NCI-H774 (cell line): ENCODE measurements at regions not wholly inside any gene's neighbourhood (a gene's known extent, or its start where the extent isn't known, plus 50 kb on each side); places are given as distances from the start of the nearest gene placed in this dataset.

Source experiments
- DNase-seq: peaks from one replicate; lab custom pipeline; 2025; lab: John Stamatoyannopoulos, UW

DNA sequence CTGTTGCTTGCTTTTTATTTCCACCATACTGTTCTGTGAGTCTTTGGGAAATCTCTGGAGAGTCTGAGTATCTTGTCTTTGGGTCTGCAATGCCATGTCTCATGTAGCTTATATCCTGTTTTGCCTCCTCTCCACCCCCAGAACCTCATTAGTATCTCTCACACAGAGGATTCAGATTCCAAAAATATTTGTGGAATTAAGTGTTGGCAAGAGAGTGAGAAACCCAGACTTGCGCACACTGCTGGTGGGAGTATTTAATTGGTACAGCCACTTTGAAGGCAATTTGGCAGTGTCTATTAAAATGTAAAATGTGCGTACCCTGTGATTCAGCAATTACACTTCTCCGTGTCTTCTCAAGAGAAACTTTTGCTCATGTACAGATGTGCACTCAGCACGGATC lies 68.6 kb downstream of the ZNF621 start:
- no peak for DNase-seq

DNA sequence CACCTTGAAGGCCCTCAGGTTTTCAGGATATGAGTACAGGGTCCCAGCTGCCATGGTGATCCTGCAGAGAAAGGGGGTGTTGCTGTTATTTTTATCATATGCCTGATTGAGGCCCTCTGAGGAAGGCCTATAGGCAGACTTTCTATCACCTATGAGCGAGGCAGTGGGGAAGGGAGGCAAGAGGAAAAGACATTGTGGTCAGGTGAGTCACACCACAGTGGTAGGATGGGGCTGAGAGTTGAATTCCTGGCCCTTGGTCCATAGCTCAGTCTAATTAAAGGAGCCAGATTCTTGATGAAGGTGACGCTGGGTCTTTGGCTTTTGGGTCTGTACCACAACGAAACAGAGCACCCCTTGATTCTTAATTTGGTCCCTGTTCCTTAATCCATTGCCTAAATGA lies 72.7 kb downstream of the ZNF621 start:
- no peak for DNase-seq

DNA sequence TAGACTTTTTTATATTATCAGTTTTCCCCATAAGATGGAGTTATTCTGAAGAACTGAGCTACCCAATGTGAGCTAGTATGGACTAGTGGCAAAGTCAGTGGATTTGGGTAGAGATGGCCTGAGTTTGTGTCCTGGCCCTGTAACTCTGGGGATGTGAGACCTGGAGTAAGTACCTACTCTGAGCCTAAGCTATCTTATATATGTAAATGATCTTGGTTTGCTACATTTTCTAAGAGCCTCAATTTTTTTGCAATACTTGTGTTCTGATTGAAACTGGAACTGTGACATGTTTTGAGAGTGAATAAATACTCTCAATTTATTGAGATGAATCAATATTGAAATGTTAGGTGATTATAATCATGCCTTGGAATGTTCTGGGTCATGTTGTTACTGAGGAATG lies 73.6 kb downstream of the ZNF621 start:
- DNase-seq: no peak

DNA sequence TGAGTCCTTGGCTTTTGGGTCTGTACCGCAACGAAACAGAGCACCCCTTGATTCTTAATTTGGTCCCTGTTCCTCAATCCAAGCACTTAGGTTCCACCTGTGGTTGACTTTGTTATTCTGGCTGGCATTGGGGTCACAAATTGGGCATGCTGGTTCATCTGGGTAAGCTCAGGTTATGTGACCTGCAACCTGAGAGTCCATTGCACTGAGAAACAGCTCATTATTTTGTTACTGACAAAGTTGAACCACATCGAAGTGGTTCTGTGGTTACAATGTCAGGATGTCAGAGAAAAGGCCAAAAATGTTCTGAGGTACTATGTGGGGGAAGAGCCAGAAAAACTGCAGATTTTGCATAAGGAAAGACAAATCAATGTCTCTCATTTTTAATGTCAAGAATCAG lies 74.2 kb downstream of the ZNF621 start:
- DNase-seq: no peak

DNA sequence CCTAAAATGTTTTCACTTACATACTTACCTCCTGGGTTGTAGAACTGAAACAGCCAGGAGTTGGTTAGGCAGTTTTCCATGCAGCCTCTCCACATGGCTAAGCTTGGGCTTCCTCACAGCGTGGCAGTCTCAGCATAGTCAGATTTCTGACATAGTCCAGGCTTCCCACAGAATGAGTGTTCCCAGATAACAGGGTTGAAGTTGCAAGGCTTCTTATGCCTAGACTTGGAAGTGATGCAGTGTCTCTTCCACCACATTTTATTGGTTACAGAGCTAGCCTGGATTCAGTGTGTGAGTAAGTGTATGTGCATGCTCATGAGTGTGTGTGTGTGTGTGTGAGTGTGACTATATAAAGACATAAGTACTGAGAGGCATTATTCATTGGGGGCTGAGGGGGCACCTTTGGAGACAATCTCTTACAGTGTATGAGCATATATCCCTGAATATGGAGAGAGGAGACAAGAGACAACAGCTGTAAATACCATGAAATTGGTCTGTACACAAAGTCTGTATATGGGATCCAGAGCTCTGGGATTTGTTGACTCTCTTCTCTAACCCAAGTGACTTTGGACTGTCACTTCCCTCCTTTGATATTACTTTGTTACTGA lies 78.1 kb downstream of the ZNF621 start:
- DNase-seq: no peak

DNA sequence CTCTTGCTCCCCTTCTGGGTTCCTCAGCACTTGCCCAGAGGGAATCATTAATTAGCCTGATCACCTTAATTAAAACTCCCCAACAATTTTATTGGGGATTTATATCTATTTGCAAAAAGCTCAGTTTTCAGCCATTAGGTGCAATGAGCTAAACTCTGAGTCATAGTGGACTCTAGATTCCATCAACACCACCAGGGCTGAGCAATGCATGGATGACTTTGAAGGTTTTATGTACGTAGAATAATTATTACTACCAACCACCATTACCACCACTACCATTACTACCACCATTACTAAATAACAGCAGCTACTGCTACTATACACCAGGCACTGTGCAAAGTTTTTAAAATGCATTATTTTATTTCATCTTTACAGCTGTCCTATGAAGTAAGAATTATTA lies 81.2 kb downstream of the ZNF621 start:
- no peak for DNase-seq

DNA sequence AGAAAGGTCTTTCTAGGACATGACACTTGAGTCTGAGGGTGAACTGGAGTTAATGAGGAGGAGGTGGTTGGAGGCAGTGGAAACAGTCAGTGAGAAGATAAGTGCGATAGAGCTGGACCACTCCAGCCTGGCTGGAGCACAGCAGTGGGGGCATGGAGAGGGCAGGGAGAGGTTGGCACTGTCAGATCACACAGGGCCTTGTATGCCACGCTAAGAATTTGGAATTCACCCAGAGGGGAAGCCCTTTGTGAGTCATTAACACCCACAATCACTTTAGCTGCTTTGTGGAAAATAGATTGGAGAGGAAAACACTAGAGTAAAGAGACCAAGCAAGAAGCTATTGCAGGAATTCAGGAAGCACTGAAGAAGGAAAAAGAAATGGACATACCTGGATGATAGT lies 83.3 kb downstream of the ZNF621 start:
- no peak for DNase-seq

DNA sequence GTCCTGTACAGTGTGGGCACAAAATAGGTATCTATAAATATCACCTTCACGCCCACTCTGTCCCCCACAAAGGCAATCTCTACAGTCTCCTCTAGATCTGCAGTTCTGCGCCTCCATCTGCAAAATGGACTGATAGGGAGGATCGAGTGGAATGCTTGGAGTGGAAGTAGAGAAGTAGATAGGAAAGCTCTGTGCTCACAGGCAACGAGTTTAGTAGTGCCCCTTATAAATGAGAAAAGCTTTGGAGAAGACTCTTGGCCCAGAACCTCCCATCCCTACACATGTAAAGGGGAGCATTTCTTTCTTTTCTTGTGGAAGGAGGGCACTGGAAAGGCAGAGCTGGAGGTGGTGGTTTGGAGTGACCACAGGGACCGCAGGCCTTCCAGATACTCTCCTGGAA lies 88.5 kb downstream of the ZNF621 start:
- DNase-seq: no peak

DNA sequence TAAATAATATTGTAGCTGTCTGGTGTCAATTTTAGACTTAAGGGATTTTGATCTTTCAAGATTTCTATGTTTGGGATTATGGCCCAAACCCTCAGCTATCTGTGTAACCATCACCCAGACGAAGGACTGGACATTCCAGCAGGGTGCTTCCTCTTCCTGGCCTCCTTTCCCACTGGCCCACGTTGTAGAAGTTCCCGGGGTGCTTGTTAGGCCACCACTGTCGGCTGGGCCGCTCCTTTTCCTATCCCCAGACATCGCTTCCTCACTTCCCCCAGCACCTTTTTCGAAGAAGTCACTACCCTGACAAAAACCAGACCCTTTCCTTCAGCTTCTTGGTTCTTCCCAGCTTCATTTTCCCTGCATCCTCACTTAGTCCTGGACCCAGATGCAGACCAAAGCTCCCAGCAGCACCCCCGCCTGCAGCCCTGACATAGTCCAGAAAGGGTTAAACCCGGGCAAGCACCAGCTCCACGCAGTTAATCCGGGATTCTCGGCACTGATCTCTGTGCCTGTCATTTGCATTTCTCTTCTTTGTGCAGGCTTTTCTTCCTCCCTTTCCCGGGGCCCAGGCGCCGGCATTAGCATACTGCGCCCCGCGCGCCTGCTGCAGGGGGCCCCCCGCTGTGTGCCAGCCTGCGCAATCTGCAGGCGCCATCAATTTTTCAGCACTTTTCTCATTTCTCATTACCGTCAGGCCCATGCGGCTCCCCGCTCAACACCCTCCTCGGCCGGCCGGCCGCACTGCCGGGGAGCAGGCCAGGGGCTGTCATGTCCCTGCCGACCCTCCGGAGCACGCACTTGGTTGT lies 90.6 kb downstream of the ZNF621 start:
- DNase-seq: no peak

DNA sequence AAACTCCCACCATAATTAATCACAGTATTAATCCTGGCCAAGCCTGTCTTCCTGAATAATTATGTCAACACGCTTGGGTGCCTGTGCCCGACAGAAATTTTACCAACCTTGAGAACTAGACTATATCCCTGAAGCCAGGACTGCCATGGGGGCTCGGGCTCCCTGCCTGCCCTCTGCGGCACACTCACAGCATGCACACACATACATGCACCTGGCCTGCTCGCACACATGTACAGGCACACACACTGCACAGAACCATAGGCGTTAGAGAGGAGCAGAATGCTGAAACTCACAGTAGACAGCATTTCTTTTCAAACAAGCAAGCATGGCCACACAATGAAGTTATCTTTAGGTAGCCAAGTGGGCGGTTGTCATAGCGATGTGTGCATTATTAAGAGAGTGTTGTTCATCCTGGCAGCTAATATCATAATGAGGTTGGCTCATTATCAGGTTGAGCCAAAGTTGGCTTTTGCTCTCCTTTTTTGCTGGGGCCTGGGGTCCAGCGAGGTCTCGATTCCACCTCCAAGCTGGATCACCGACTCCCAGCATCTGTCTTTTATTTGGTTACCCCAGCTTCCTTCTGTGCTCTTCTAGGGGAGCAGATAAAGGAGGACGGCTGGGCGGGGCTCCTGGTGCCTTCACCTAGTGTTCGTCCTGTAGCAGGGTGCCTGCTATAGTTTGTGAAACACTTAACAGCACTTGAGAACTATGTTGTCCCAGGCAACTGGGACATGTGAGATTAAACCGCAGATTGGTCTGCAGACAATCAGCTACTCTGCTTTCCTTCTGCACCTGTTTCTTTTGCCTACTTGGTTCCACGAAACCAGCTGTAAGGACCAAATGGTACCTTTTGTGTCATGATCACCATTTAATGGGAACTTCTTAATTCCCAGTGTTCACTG lies 91.4 kb downstream of the ZNF621 start:
- no peak for DNase-seq

DNA sequence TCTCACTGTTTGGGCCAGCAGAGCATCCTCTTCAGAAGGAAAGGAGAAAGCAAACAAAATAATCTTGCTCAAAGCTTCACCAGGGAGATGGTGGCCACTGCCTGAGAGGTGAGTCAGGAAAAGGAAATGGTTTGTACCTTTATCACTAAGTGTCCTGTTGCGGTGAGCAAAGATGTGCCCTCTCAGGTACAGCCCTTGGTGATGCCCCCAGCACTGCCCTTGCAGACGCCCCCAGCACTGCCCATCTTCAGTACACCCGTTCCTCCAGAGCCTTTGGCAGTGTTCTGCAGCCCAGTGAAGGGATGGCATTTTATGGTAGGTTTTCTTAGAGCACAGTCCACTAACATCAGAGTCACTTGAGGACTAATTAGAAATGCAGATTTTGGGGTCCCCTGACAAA lies 92.3 kb downstream of the ZNF621 start:
- DNase-seq: no peak

DNA sequence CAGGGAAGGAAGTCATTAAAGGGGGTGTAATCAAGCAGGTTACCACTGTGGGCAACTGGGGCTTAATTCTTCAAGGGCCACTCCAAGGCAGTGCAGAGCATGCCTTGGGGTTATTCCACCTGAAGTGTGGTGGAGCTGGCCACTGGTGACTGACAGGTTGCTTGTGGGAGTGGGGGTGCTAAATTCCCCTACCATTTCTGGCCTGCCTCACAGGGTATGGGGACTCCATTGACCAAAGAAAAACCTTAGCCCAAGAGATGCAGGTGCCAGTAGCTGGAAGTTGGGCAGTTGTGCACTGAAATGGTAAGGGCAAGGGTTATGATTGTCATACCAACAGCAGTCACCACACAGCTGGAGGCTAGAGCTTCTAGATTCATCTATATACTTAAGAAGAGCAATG lies 93.4 kb downstream of the ZNF621 start:
- DNase-seq: no peak

DNA sequence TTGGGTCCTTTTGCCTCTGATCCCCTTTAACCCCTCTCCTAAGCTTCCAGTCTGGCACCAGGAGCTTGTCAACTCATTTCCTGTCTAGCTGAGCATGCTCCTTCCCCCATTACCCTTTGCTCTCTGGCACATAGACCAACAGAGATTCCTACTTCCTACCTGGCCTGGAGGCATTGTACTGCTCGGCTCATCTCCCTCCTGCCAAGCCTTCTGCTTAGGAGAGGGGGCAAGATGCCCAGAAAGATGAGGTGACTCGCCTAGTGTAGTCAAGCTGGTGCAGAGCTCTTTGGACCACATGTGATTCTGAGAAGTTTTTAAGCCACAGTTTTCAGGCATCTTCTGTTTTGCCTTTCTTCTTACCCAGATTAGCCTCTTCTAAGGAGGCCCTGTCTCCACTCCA lies 95.4 kb downstream of the ZNF621 start:
- DNase-seq: no peak

DNA sequence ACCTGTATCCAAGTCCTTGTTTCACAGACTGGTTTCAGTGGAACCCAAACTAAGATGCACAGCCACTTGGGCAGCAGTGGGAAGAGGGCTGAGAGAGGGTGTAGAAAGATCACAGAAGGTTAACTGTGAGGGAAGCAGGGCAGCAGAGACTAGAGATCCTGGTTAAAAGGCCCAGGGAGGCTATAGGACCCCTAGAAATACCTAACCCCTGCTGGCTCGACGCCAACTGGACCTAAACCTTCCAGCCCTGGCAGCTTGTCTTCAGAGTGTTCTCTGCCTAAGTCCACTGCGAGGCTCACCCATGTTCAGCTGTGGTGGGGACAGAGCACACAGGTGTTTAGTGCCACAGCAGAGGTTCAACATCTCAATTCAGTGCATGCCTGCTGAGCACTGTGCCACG lies 96.5 kb downstream of the ZNF621 start:
- no peak for DNase-seq

DNA sequence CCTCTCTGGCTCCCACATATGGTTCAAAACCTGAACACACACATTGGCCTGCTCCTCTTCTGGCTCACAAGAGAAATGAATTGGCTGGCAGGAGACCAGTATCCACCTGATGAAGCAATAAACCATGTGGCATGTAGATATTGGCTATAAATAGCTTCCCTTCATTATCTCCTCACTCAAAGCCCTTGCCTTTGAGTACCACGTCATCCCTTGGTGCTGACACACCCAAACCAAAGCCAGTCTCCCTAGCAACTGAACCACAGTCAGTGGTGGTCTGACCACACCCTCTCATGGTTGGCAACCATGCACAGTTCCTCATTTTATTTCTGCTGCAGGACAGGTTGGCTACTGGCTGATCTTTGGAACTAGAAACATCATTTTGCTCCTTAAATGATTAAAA lies 98.8 kb downstream of the ZNF621 start:
- DNase-seq: no peak

DNA sequence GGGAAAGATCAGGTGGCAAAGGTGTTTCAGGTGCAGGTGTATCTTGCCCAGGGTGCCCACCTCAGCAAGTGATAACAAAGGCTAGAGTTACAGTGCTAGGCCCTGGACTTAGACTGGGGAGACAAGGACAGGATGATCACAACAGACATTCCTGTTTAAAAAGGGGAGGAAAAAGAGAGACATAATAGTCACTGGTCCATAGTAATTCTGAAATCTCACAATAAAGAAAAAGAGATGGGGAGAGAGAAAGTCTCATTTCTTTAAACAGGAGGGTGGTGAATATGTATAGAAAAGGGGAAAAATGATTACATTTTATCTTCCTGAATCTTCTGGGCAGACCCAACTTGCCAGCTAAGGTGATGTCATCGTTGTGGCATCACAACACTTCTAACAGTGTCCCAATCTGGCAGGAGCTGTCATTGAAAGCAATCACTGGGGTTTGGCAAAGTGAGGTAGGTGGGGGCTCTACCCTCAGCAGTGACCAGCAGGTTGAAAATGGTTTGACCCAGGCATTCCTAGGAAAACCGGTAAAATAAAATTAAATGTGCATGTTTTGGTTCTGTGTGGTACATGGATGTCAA lies 99.5 kb downstream of the ZNF621 start:
- no peak for DNase-seq

DNA sequence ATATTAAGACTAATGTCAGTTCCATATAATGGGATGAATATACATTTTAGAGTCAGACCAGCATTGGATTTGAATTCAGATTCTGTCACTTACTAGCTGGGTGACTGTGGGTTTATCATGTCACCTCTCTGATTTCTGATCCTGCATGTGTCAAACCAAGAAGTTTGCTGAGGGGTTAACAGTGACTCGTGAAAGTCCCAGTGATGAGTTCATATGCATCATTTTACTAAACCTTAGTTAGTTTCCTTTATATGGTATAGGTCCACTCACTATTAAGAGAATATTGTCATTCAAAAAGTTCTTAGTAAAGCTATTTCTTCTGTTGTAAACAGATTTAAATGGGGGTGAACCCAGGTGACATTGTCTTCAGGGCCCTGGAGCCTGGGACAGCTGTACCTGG lies 102.3 kb downstream of the ZNF621 start:
- no peak for DNase-seq

DNA sequence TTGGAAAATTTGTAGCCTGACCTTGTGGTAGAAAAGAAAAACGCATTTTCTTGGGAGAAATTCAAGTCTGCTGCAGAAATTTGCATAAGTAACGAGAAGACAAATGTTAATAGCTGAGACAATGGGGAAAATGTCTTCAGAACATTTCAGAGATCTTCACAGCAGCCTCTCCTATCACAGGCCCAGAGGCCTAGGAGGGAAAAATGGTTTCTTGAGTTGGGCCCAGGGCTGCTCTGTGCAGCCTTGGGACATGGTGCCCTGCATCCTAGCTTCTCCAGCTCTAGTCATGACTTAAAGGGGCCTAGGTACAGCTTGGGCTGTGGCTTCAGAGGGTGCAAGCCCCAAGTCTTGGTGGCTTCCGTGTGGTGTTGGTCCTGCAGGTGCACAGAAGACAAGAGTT lies 104.2 kb downstream of the ZNF621 start:
- DNase-seq: no peak

DNA sequence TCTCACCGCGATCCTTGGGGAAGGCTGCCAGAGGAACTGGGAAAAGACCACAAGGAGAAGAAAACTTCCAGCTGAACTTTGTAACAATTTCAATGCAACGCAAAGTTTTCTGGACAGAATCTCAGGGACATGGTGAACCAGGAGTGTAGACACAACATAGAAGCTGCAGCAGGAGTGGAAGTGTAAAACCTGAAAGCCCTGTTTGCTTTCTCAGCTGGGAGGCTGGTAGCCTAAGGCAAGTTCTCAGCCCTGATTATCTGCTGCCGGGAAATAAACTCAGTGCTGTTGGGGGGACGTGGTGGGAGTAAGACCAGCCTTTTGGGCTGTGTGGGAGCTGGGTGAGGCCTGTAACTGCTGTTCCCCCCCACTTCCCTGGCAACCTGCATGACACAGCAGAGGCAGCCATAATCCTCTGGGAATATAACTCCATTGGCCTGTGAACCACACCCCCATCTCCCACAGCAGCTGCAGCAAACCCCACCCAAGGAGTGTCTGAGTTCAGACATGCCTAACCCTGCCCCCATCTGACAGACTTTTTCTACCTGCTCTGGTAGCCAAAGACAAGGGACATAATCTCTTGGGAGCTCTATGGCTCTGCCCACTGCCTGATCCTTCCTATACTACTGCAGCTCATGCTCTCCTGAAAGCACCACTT lies 106.7 kb downstream of the ZNF621 start:
- DNase-seq: no peak

DNA sequence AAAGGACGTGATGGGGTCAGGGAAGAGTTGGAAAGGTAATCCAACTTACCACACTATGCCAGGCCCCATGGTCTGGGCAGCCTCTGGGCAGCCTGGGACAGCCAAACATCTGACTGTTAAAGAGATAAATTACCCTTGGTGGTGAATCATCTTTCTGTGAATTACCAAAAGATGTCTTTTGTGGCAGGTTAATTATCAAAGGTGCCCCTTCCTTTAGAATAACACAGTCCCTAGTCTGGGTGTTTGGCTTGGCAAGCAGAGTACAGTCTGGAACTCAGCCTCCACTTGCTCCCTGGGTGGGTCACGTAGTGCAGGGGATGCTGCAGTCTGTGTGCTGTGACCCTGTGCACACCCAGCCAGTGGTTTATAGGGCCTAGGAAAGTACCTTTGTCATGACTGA lies 113.1 kb downstream of the ZNF621 start:
- no peak for DNase-seq

DNA sequence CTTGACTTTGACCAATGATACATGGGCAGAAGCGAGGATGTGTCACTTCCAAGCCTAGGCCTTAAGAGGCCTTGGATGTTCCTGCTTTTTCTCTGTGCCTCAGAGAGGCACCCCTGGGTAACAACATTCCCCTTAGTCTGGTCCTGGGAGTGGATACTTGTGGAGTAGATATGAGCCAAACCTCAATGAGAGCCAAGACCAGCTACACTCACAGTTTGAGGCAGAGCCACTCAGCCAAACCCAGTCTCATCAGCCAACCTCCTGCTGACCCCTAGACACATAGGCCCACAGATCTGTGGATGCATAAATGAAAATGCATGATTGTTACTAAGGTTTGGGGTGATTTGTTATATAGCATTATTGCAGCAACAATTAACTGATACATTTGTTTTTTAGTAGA lies 114.2 kb downstream of the ZNF621 start:
- DNase-seq: no peak

DNA sequence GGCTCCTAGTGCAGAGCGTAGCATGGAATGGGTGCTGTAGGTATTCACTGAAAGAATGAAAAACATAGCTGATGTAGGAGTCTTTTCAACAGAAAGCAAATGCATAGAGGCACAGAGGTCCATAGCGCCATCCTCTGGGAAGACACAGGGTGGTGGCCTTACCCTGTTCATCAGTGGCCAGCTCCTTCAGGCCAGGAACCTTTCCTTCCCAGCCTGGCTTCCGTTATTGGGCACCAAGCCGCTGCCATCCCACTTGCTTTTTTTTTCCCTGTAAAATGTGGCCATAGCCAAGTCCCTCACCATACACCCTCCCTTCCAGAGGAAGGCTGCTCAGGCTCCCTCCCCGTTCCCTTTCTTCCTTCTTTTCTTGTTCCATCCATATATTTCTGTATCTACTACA lies 118.1 kb downstream of the ZNF621 start:
- no peak for DNase-seq
